ENCODE measurements at regions not wholly inside any gene's neighbourhood (a gene's known extent, or its start where the extent isn't known, plus 50 kb on each side); places are given as distances from the start of the nearest gene placed in this dataset.

DNA sequence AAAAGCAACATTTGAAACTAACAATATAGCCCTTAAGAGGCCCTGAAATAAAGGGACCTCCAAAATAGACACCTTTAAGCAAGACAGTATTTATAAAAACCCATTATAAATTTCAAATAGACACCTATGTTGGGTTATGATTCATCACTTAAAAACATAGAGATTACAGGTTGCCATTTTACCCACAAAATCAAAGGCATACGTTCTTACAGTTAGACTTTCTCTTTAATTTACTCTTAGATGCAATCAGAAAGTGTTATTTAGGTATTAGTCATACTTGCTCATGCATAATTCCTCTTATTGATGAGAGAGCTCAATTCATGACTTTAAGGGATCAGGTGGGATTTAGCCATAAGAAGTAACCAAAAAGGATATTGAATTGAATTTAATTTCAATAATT, 51.5 kb upstream of the TMEM200A start:
- H3K4me3 ChIP-seq (ENCODE audit: low read length): no peak overlapping the region
- intact Hi-C loops (cut with micrococcal nuclease): no loop called here

DNA sequence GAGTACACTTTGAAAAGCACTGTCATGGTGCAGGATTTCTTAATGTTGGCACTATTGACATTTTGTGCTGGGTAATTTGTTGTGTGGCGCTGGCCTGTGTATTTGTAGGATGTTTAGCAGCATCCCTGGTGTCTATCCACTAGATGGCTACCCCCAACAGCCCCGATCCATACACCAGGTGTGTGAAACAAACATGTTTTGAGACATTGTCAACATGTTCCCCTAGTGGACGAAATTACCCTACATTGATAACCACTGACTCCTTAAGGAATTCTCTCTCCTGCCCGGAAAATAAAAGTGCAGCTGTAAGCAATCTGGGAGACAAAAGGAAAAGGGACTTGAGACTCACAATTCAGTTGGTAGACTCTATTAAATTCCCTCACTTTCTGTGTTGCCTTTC, 52.6 kb upstream of the TMEM200A start:
- H3K36me3 ChIP-seq (ENCODE audit: control insufficient read depth in 2 of 3, insufficient read depth in 3 of 3, low read length in 3 of 3): no peaks in the 10 kb centered on the region
- DNase-seq (no peak), ATAC-seq (no peak)
- ChIA-PET POLR2A (no interaction called here), CTCF (interaction anchor here (1.1 kb wide), 1 partner anchor 385 kb away, joined by 4 read pairs; no protein-coding TSS in a partner anchor)
- H3K4me1 ChIP-seq (ENCODE audit: control insufficient read depth in 2 of 2, insufficient read depth in 2 of 2, low read length in 2 of 2): no peaks in the 10 kb centered on the region
- no peak overlapping the region for H3K4me3 ChIP-seq (ENCODE audit: low read length)
- no peaks in the 10 kb centered on the region for H3K36me3 Mint-ChIP-seq
- no peaks in the 10 kb centered on the region for H3K9me3 ChIP-seq (ENCODE audit: control insufficient read depth in 2 of 3, low read length in 3 of 3)
- no peaks in the 10 kb centered on the region for H3K27me3 ChIP-seq (ENCODE audit: control insufficient read depth in 2 of 2, insufficient read depth in 2 of 2, low read length in 2 of 2)
- intact Hi-C loops (cut with micrococcal nuclease): no loop called here
- no peak overlapping the region for H3K4me3 Mint-ChIP-seq
- no peak overlapping the region for H3K27ac ChIP-seq (ENCODE audit: low read depth, low read length)
- H3K9me3 Mint-ChIP-seq: no peaks in the 10 kb centered on the region
- H3K4me1 Mint-ChIP-seq: peaks cover 0 to 5% (median 0%) of the 10 kb centered on the region in 7 donors
- peaks cover 0 to 7% (median 0%) of the 10 kb centered on the region in 5 donors for H3K27me3 Mint-ChIP-seq
- no peak overlapping the region for H3K27ac Mint-ChIP-seq

More for the DNA sequence above, 51.5 kb upstream of the TMEM200A start:
- ChIA-PET POLR2A (no interaction called here), CTCF (no interaction called here)
- DNase-seq (no peak), ATAC-seq (no peak)
- no peak overlapping the region for H3K4me3 Mint-ChIP-seq
- no peak overlapping the region for H3K27ac Mint-ChIP-seq
- H3K27me3 Mint-ChIP-seq: peaks cover 0 to 14% (median 0%) of the 10 kb centered on the region in 5 donors
- Histone ChIP-seq H3K36me3 (ENCODE audit: control insufficient read depth in 2 of 3, insufficient read depth in 3 of 3, low read length in 3 of 3) (no peaks in the 10 kb centered on the region), H3K4me1 (ENCODE audit: control insufficient read depth in 2 of 2, insufficient read depth in 2 of 2, low read length in 2 of 2) (no peaks in the 10 kb centered on the region), H3K27me3 (ENCODE audit: control insufficient read depth in 2 of 2, insufficient read depth in 2 of 2, low read length in 2 of 2) (no peaks in the 10 kb centered on the region), H3K9me3 (ENCODE audit: control insufficient read depth in 2 of 3, low read length in 3 of 3) (no peaks in the 10 kb centered on the region), H3K27ac (ENCODE audit: low read depth, low read length) (no peak overlapping the region)
- peaks cover 0 to 3% (median 0%) of the 10 kb centered on the region in 7 donors for H3K4me1 Mint-ChIP-seq
- no peaks in the 10 kb centered on the region for H3K9me3 Mint-ChIP-seq
- H3K36me3 Mint-ChIP-seq: no peaks in the 10 kb centered on the region

DNA sequence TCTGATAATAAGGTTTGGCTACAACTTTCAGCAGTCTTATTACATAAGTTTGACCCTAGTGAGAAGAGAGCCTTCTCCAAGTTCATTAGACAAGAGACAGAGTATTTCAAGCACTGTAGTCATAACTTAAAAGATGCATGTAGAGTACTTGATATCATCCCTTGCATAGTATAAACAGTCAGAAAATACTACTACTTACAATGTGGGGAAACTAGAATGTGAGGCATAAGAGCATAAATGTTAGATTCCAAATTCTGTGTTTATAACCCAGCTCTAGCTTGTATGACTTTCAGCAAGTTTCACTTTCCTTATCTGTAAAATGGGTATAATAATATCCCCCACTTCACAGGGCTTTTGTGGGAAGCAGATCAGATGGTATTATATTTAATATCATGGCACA, 56.8 kb upstream of the TMEM200A start:
- no peak for ATAC-seq

DNA sequence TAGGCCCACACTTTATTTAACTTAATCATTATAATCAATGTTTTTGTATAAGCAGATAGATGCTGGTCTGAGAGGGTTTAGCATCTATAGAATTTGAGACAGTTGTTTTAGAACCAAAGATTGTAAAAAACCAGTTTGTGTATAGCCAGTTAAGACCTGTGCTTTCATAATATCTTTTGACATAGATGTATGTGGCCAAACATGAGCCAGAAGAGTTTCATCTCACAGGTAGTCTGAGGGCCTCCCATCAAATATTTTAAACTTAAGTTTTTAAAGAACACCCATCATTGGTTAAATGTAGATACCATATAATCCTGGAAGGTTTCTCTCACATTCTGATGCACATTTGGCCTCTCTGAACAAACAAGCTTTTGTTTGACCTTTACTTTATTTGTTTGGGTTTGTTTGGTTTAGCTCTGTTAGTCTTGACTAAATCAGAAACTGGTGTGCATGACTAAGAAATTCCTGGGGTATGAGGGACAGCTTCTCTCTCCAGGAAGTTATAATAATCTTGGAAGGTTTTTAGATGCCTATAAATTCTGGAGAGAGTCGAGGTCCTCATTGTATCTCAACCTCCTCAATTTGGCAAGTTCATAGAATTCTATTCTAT, 58.0 kb upstream of the TMEM200A start:
- no peak for DNase-seq
- ATAC-seq: no peak
- peaks cover 0 to 3% (median 0%) of the 10 kb centered on the region in 11 donors for H3K9me3 Mint-ChIP-seq
- H3K4me3 ChIP-seq (ENCODE audit: low read length): no peak overlapping the region
- H3K4me1 ChIP-seq (ENCODE audit: control insufficient read depth in 2 of 2, insufficient read depth in 2 of 2, low read length in 2 of 2): no peaks in the 10 kb centered on the region
- H3K4me1 Mint-ChIP-seq: peaks cover 0 to 2% (median 0%) of the 10 kb centered on the region in 7 donors
- no peak overlapping the region for H3K27ac Mint-ChIP-seq
- H3K27ac ChIP-seq (ENCODE audit: low read depth, low read length): no peak overlapping the region
- ChIA-PET CTCF (interaction anchor here (0.6 kb wide), 1 partner anchor 72 kb away, joined by 4 read pairs; no protein-coding TSS in a partner anchor), POLR2A (no interaction called here)
- no peak overlapping the region for H3K4me3 Mint-ChIP-seq
- H3K27me3 Mint-ChIP-seq: peaks cover 0 to 2% (median 0%) of the 10 kb centered on the region in 5 donors
- H3K27me3 ChIP-seq (ENCODE audit: control insufficient read depth in 2 of 2, insufficient read depth in 2 of 2, low read length in 2 of 2): no peaks in the 10 kb centered on the region
- no peaks in the 10 kb centered on the region for H3K36me3 ChIP-seq (ENCODE audit: control insufficient read depth in 2 of 3, insufficient read depth in 3 of 3, low read length in 3 of 3)
- no peaks in the 10 kb centered on the region for H3K9me3 ChIP-seq (ENCODE audit: control insufficient read depth in 2 of 3, low read length in 3 of 3)
- intact Hi-C loops (cut with micrococcal nuclease): no loop called here
- peaks cover 0 to 3% (median 0%) of the 10 kb centered on the region in 5 donors for H3K36me3 Mint-ChIP-seq

More for the DNA sequence above, 56.8 kb upstream of the TMEM200A start:
- H3K27ac Mint-ChIP-seq: no peak overlapping the region
- H3K9me3 Mint-ChIP-seq: no peaks in the 10 kb centered on the region
- intact Hi-C loops (cut with micrococcal nuclease): no loop called here
- no peaks in the 10 kb centered on the region for H3K9me3 ChIP-seq (ENCODE audit: control insufficient read depth in 2 of 3, low read length in 3 of 3)
- ChIA-PET POLR2A (no interaction called here), CTCF (no interaction called here)
- no peaks in the 10 kb centered on the region for H3K4me1 ChIP-seq (ENCODE audit: control insufficient read depth in 2 of 2, insufficient read depth in 2 of 2, low read length in 2 of 2)
- no peak overlapping the region for H3K4me3 Mint-ChIP-seq
- H3K4me1 Mint-ChIP-seq: peaks cover 0 to 5% (median 0%) of the 10 kb centered on the region in 7 donors
- no peak overlapping the region for H3K4me3 ChIP-seq (ENCODE audit: low read length)
- no peaks in the 10 kb centered on the region for H3K27me3 ChIP-seq (ENCODE audit: control insufficient read depth in 2 of 2, insufficient read depth in 2 of 2, low read length in 2 of 2)
- peaks cover 0 to 2% (median 0%) of the 10 kb centered on the region in 5 donors for H3K27me3 Mint-ChIP-seq
- no peak overlapping the region for H3K27ac ChIP-seq (ENCODE audit: low read depth, low read length)
- H3K36me3 Mint-ChIP-seq: no peaks in the 10 kb centered on the region
- no peak for DNase-seq
- H3K36me3 ChIP-seq (ENCODE audit: control insufficient read depth in 2 of 3, insufficient read depth in 3 of 3, low read length in 3 of 3): no peaks in the 10 kb centered on the region

DNA sequence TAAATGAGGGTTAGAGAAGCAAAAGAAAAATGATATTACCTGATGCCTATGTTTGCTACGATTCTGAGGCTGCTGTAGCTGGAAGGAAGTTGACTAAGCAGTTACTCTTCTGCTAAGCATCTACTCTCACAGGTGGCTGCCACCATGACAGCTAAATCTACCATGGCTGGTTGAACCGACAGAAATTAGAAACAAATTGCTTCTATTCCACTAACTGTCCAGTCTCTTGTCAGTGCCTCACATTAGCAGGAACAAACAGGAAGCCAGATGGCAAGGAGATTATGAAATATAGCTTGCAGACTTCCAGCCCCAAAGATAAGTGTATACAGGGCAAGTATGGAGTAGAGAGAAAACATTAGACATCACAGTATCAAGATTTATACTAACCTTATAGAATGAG, 59.4 kb upstream of the TMEM200A start:
- H3K27me3 Mint-ChIP-seq: peaks cover 0 to 8% (median 0%) of the 10 kb centered on the region in 5 donors
- peaks cover 0 to 7% (median 0%) of the 10 kb centered on the region in 11 donors for H3K9me3 Mint-ChIP-seq
- H3K36me3 Mint-ChIP-seq: peaks cover 0 to 3% (median 0%) of the 10 kb centered on the region in 5 donors
- Histone ChIP-seq H3K36me3 (ENCODE audit: control insufficient read depth in 2 of 3, insufficient read depth in 3 of 3, low read length in 3 of 3) (no peaks in the 10 kb centered on the region), H3K27me3 (ENCODE audit: control insufficient read depth in 2 of 2, insufficient read depth in 2 of 2, low read length in 2 of 2) (no peaks in the 10 kb centered on the region), H3K27ac (ENCODE audit: low read depth, low read length) (no peak overlapping the region), H3K4me1 (ENCODE audit: control insufficient read depth in 2 of 2, insufficient read depth in 2 of 2, low read length in 2 of 2) (no peaks in the 10 kb centered on the region), H3K4me3 (ENCODE audit: low read length) (no peak overlapping the region), H3K9me3 (ENCODE audit: control insufficient read depth in 2 of 3, low read length in 3 of 3) (no peaks in the 10 kb centered on the region)
- no peak for DNase-seq
- POLR2A ChIA-PET: no interaction called here
- intact Hi-C loops (cut with micrococcal nuclease): no loop called here
- CTCF ChIA-PET: no interaction called here
- H3K27ac Mint-ChIP-seq: no peak overlapping the region
- no peak overlapping the region for H3K4me3 Mint-ChIP-seq
- peaks cover 0 to 2% (median 0%) of the 10 kb centered on the region in 7 donors for H3K4me1 Mint-ChIP-seq
- ATAC-seq: no peak

DNA sequence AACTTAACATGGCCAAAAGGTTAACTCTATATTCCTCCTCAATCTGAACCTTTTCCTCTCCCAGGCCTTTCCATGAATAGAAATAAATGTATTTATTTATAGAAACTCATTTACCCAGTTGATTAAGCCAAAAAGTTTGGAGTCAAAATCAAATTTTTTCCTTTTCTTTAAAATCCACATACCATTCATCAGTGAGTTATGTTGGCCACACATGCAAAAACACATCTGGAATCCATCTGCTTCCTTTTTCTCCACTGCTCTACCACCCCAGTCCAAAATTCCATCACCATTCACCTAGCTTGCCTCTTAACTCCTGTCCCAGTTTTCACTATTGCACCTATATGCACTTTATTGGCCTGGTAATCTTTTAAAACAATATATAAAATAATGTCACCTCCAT, 62.4 kb upstream of the TMEM200A start:
- Histone ChIP-seq H3K36me3 (ENCODE audit: control insufficient read depth in 2 of 3, insufficient read depth in 3 of 3, low read length in 3 of 3) (no peaks in the 10 kb centered on the region), H3K27me3 (ENCODE audit: control insufficient read depth in 2 of 2, insufficient read depth in 2 of 2, low read length in 2 of 2) (no peaks in the 10 kb centered on the region), H3K9me3 (ENCODE audit: control insufficient read depth in 2 of 3, low read length in 3 of 3) (no peaks in the 10 kb centered on the region), H3K27ac (ENCODE audit: low read depth, low read length) (no peak overlapping the region), H3K4me3 (ENCODE audit: low read length) (no peak overlapping the region), H3K4me1 (ENCODE audit: control insufficient read depth in 2 of 2, insufficient read depth in 2 of 2, low read length in 2 of 2) (no peaks in the 10 kb centered on the region)
- H3K36me3 Mint-ChIP-seq: peaks cover 0 to 4% (median 0%) of the 10 kb centered on the region in 5 donors
- CTCF ChIA-PET: no interaction called here
- H3K4me3 Mint-ChIP-seq: no peak overlapping the region
- ATAC-seq (no peak), DNase-seq (no peak)
- intact Hi-C loops (cut with micrococcal nuclease): no loop called here
- H3K27ac Mint-ChIP-seq: no peak overlapping the region
- no peaks in the 10 kb centered on the region for H3K4me1 Mint-ChIP-seq
- POLR2A ChIA-PET: no interaction called here
- peaks cover 0 to 10% (median 1%) of the 10 kb centered on the region in 11 donors for H3K9me3 Mint-ChIP-seq
- H3K27me3 Mint-ChIP-seq: peaks cover 0 to 35% (median 0%) of the 10 kb centered on the region in 5 donors

DNA sequence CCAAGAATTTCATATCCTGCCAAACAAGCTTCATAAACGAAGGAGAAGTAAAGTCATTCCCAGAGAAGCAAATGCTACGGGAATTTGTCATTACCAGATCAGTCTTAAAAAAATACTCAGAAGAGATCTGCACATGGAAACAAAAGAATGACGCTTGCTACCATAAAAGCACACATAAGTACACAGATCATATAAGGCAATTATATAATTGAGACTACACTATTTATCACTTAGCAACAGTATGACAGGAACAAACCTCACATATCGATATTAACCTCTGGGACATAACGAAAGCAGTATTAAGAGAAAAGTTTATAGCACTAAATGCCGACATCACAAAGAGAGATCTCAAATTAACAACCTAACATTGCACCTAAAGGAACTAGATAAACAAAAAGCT, 67.6 kb upstream of the TMEM200A start:
- no peak overlapping the region for H3K27ac Mint-ChIP-seq
- intact Hi-C loops (cut with micrococcal nuclease): no loop called here
- Histone ChIP-seq H3K9me3 (ENCODE audit: control insufficient read depth in 2 of 3, low read length in 3 of 3) (no peaks in the 10 kb centered on the region), H3K27me3 (ENCODE audit: control insufficient read depth in 2 of 2, insufficient read depth in 2 of 2, low read length in 2 of 2) (no peaks in the 10 kb centered on the region), H3K27ac (ENCODE audit: low read depth, low read length) (no peak overlapping the region), H3K4me3 (ENCODE audit: low read length) (no peak overlapping the region), H3K4me1 (ENCODE audit: control insufficient read depth in 2 of 2, insufficient read depth in 2 of 2, low read length in 2 of 2) (no peaks in the 10 kb centered on the region), H3K36me3 (ENCODE audit: control insufficient read depth in 2 of 3, insufficient read depth in 3 of 3, low read length in 3 of 3) (no peaks in the 10 kb centered on the region)
- no peak overlapping the region for H3K4me3 Mint-ChIP-seq
- peaks cover 0 to 6% (median 3%) of the 10 kb centered on the region in 5 donors for H3K36me3 Mint-ChIP-seq
- peaks cover 0 to 3% (median 0%) of the 10 kb centered on the region in 7 donors for H3K4me1 Mint-ChIP-seq
- ChIA-PET CTCF (no interaction called here), POLR2A (no interaction called here)
- H3K27me3 Mint-ChIP-seq: peaks cover 0 to 53% (median 3%) of the 10 kb centered on the region in 5 donors
- no peak for ATAC-seq
- DNase-seq: no peak
- H3K9me3 Mint-ChIP-seq: peaks cover 0 to 15% (median 4%) of the 10 kb centered on the region in 11 donors
